K562 (cell line): ENCODE measurements at regions not wholly inside any gene's neighbourhood (a gene's known extent, or its start where the extent isn't known, plus 50 kb on each side); places are given as distances from the start of the nearest gene placed in this dataset.

Experiments used
- FOXP4 ChIP-seq: sonication (generic); formaldehyde crosslinking; IDR thresholded peaks from 2 replicates; pipeline ENCODE4 v1.8.0; 2022; ENCODE audit warnings: mild to moderate bottlenecking, missing genetic modification reagents, borderline replicate concordance
- HBP1 ChIP-seq: fragments of 450-650 bp; formaldehyde crosslinking; IDR thresholded peaks from 2 replicates; pipeline ENCODE4 v1.4.0; 2022; ENCODE audit warnings: missing genetic modification characterization
- RERE ChIP-seq: sonication (generic); formaldehyde crosslinking; IDR thresholded peaks from 2 replicates; pipeline ENCODE4 v1.8.0; 2023; ENCODE audit warnings: missing genetic modification reagents, mild to moderate bottlenecking, borderline replicate concordance
- TCF7 ChIP-seq: sonication (generic); IDR thresholded peaks from 2 replicates; pipeline ENCODE4 v1.6.1; 2016; ENCODE audit warnings: antibody characterized with exemption, borderline replicate concordance

- TF ChIP-seq RERE (CRISPR knock-in tag) (no peak), FOXP4 (CRISPR knock-in tag) (no peak), TCF7 (no peak), HBP1 (CRISPR knock-in tag) (no peak)
Measured at GRCh38 chr10:83943920-83944319, 195.4 kb upstream of the GHITM start (continued).
